Astrocyte (in vitro differentiated cells and primary cell): ENCODE measurements at regions not wholly inside any gene's neighbourhood (a gene's known extent, or its start where the extent isn't known, plus 50 kb on each side); places are given as distances from the start of the nearest gene placed in this dataset.

Experiments used
- EZH2 ChIP-seq: IDR thresholded peaks from 2 replicates; pipeline ENCODE4 v1.6.1; 2012; ENCODE audit warnings: mild to moderate bottlenecking, low read length, inconsistent platforms; ENCODE audit not compliant: insufficient read depth
- TF ChIP-seq, protein P1 (sequence below): IDR thresholded peaks from 2 replicates; pipeline ENCODE4 v1.5.1; 2011; ENCODE audit warnings: low read depth, mild to moderate bottlenecking, inconsistent platforms, low read length, moderate library complexity; ENCODE audit not compliant: insufficient read depth

DNA sequence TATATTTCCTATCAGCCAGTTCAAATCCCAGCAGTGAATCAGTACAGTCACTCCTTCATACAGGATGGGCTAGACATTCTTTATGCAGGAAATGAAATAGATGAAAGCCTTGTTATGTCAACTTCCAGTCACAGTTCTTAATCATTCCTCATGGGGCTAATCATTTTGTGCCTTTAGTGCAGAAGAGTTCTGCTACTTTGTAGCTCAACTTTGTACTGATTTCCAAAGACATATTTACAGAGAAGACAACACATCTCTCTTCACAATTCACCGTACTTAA is 593.9 kb upstream of the NETO1 start:
- TF ChIP-seq EZH2 = no peak
- TF ChIP-seq, protein P1, sequence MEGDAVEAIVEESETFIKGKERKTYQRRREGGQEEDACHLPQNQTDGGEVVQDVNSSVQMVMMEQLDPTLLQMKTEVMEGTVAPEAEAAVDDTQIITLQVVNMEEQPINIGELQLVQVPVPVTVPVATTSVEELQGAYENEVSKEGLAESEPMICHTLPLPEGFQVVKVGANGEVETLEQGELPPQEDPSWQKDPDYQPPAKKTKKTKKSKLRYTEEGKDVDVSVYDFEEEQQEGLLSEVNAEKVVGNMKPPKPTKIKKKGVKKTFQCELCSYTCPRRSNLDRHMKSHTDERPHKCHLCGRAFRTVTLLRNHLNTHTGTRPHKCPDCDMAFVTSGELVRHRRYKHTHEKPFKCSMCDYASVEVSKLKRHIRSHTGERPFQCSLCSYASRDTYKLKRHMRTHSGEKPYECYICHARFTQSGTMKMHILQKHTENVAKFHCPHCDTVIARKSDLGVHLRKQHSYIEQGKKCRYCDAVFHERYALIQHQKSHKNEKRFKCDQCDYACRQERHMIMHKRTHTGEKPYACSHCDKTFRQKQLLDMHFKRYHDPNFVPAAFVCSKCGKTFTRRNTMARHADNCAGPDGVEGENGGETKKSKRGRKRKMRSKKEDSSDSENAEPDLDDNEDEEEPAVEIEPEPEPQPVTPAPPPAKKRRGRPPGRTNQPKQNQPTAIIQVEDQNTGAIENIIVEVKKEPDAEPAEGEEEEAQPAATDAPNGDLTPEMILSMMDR = no peak
